Natural killer cell (primary cell): ENCODE measurements at regions not wholly inside any gene's neighbourhood (a gene's known extent, or its start where the extent isn't known, plus 50 kb on each side); places are given as distances from the start of the nearest gene placed in this dataset.

Experiments used
- ATAC-seq, 3 donors: fragments of 150-1000 bp in 2 of 3; fragments of 200-7000 bp in 1 of 3; cut with Tn5 transposase; 1 replicate in 1 of 3; 2 replicates in 2 of 3; pipeline ENCODE4 v1.10.0; 2021; ENCODE audit warnings: mild to moderate bottlenecking in 2 of 3, moderate library complexity in 2 of 3
- DNase-seq, 2 donors: peaks; one replicate each; pipeline versions ENCODE4 v3.0.0 to v3.0.0-alpha.2; 2013 to 2021; ENCODE audit warnings: mixed read lengths in 1 of 2
- H3K27ac ChIP-seq: one replicate; pipeline ENCODE4 v1.5.1; 2013; ENCODE audit warnings: mild to moderate bottlenecking, low read length
- H3K27me3 ChIP-seq: one replicate; pipeline ENCODE4 v1.6.1; 2013; ENCODE audit warnings: low read length; ENCODE audit not compliant: control insufficient read depth, insufficient read depth
- H3K36me3 ChIP-seq: one replicate; pipeline ENCODE4 v1.6.1; 2013; ENCODE audit warnings: low read length; ENCODE audit not compliant: control insufficient read depth, insufficient read depth
- H3K4me1 ChIP-seq: one replicate; pipeline ENCODE4 v1.6.1; 2013; ENCODE audit warnings: low read length; ENCODE audit not compliant: control insufficient read depth, insufficient read depth
- H3K4me3 ChIP-seq: one replicate; pipeline ENCODE4 v1.5.1; 2013; ENCODE audit warnings: low read length
- H3K9me3 ChIP-seq: one replicate; pipeline ENCODE4 v1.6.1; 2013; ENCODE audit warnings: low read length; ENCODE audit not compliant: control insufficient read depth, insufficient read depth
- H3K27ac Mint-ChIP-seq, 2 donors: one replicate each; pipeline ENCODE4 v1.8.0; 2022; ENCODE audit warnings: mild to moderate bottlenecking in 2 of 2, mixed read lengths in 2 of 2, moderate library complexity in 1 of 2
- H3K27me3 Mint-ChIP-seq, 2 donors: one replicate each; pipeline ENCODE4 v1.8.0; 2022; ENCODE audit warnings: low read depth in 2 of 2, mixed read lengths in 2 of 2
- H3K36me3 Mint-ChIP-seq: one replicate; pipeline ENCODE4 v1.8.0; 2022; ENCODE audit warnings: mixed read lengths
- H3K4me1 Mint-ChIP-seq, 2 donors: one replicate each; pipeline ENCODE4 v1.8.0; 2022; ENCODE audit warnings: mixed read lengths in 2 of 2
- H3K4me3 Mint-ChIP-seq: one replicate; pipeline ENCODE4 v1.8.0; 2022; ENCODE audit warnings: mild to moderate bottlenecking, moderate library complexity, mixed read lengths
- H3K9me3 Mint-ChIP-seq, 2 donors: one replicate each; pipeline ENCODE4 v1.8.0; 2022; ENCODE audit warnings: mixed read lengths in 2 of 2
- WGBS: methylation state at CpG from one replicate; pipeline ENCODE4 v1.1.7; 2013; ENCODE audit warnings: missing lambda C conversion rate; ENCODE audit not compliant: insufficient coverage; 5-methylcytosine and 5-hydroxymethylcytosine counted together
- intact Hi-C: fragments of 100-400 bp; cut with micrococcal nuclease; formaldehyde crosslinking; loops from one replicate; pipeline ENCODE4 v1.14.2; 2022
- TF ChIP-seq, protein P1 (sequence below): fragments of 200-600 bp; IDR thresholded peaks from one replicate; pipeline ENCODE4 v1.8.0; 2022; ENCODE audit warnings: antibody characterized with exemption

DNA sequence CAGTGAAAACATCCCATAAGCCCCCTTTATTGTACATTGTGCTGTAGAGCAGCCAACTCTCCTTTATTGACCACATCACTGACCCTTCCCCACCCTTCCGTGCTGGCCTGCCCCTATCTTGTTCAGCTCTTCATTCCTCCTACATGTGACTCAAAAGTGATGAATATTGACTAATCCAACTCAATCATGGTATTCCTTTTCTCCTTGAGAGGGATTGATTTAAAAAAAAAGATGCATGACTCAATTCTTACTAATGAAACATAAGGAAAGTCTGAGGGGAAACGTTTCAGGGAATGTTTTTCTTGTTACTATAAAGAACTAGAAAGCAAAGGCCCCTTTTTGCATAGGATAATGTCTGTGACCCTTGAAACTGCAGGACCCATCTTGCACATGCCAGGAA is 125.2 kb upstream of the SOX9 start:
- Mint-ChIP-seq H3K9me3 (peaks cover 2 to 3% of the 10 kb centered on the region in 2 donors), H3K36me3 (no peaks in the 10 kb centered on the region), H3K27me3 (no peaks in the 10 kb centered on the region), H3K4me3 (no peak overlapping the region), H3K27ac (no peak overlapping the region), H3K4me1 (no peaks in the 10 kb centered on the region)
- H3K4me3 ChIP-seq, result no peak overlapping the region
- no peaks in the 10 kb centered on the region for H3K36me3 ChIP-seq
- WGBS, result 77% methylated on average over 2 of the region's 2 CpGs
- no peaks in the 10 kb centered on the region for H3K4me1 ChIP-seq
- TF ChIP-seq, protein P1, sequence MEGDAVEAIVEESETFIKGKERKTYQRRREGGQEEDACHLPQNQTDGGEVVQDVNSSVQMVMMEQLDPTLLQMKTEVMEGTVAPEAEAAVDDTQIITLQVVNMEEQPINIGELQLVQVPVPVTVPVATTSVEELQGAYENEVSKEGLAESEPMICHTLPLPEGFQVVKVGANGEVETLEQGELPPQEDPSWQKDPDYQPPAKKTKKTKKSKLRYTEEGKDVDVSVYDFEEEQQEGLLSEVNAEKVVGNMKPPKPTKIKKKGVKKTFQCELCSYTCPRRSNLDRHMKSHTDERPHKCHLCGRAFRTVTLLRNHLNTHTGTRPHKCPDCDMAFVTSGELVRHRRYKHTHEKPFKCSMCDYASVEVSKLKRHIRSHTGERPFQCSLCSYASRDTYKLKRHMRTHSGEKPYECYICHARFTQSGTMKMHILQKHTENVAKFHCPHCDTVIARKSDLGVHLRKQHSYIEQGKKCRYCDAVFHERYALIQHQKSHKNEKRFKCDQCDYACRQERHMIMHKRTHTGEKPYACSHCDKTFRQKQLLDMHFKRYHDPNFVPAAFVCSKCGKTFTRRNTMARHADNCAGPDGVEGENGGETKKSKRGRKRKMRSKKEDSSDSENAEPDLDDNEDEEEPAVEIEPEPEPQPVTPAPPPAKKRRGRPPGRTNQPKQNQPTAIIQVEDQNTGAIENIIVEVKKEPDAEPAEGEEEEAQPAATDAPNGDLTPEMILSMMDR, result no peak
- no peak overlapping the region for H3K27ac ChIP-seq
- H3K9me3 ChIP-seq, result no peaks in the 10 kb centered on the region
- DNase-seq (no peak), ATAC-seq (no peak)
- intact Hi-C loops, result no loop called here
- H3K27me3 ChIP-seq, result no peaks in the 10 kb centered on the region

DNA sequence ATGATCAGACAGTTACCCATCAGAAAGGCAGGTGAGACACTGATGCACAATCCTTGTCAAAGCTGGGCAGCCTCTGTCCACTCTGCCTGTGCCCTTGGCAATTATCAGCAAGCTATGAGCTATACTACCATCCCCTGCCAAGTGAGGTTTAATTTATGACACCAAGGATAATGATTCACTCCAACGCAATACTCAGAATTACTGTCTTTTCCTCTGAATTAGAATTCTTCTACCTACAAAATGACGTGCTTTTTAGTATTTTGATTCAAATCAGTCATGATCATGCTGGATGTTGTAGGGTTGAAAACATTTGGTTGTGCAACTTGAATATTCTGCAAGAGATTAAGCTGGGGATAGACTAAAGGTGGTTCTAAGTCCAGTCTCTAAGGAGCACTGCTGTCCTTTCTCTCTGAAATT is 116.8 kb upstream of the SOX9 start:
- no peaks in the 10 kb centered on the region for H3K4me1 Mint-ChIP-seq

DNA sequence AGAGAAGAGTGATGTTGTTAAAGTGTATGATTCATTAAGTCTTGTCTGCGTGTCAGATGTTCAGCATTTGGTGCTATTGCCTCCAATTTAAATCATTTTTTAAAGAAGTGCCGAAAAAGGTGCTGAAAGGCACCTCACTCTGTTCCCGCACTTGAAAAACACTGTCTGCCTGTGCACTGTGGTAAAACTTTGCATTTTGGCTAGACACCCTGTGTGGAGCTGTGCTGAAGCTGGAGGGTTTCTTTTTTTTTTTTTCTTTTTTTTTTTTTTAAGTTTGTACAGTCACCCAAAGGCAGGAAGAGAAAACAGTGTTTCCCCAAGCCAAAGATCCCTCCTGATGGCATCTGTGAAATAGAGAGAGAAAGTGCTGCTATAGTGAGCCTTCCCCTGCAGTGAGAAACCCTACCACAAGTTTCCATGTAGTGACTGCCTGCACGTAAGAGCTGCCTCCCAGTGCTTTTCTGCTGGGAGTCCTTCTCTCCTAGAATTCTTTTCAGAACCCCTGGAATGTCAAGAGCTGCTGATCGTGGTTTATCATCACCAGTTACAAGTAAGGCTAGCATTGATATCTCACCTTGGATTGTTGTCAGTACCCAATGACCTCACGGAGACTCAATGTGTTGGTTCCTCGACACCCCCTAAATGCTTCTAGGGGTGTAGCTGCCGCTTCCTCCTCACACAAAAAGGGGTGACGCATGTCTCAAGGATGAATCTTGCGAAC is 116.0 kb upstream of the SOX9 start:
- Histone ChIP-seq H3K4me3 (no peak overlapping the region), H3K27ac (no peak overlapping the region), H3K9me3 (no peaks in the 10 kb centered on the region), H3K36me3 (no peaks in the 10 kb centered on the region), H3K27me3 (no peaks in the 10 kb centered on the region), H3K4me1 (no peaks in the 10 kb centered on the region)
- 88% methylated on average over 10 of the region's 10 CpGs for whole genome bisulfite sequencing
- H3K36me3 Mint-ChIP-seq, result no peaks in the 10 kb centered on the region
- no peak overlapping the region for H3K27ac Mint-ChIP-seq
- H3K4me1 Mint-ChIP-seq, result no peaks in the 10 kb centered on the region
- H3K9me3 Mint-ChIP-seq, result peaks cover 0 to 2% of the 10 kb centered on the region in 2 donors
- intact Hi-C loops, result no loop called here
- TF ChIP-seq, protein P1, result no peak
- ATAC-seq (no peak), DNase-seq (no peak)
- H3K4me3 Mint-ChIP-seq, result no peak overlapping the region
- no peaks in the 10 kb centered on the region for H3K27me3 Mint-ChIP-seq

More for the DNA sequence above, 116.8 kb upstream of the SOX9 start:
- Histone ChIP-seq H3K27ac (no peak overlapping the region), H3K36me3 (no peaks in the 10 kb centered on the region), H3K27me3 (no peaks in the 10 kb centered on the region), H3K9me3 (no peaks in the 10 kb centered on the region), H3K4me3 (no peak overlapping the region), H3K4me1 (no peaks in the 10 kb centered on the region)
- TF ChIP-seq, protein P1, result no peak
- WGBS, result no CpG with 5 or more reads among the region's 2 CpGs
- intact Hi-C loops, result no loop called here
- H3K27ac Mint-ChIP-seq, result no peak overlapping the region
- no peak overlapping the region for H3K4me3 Mint-ChIP-seq
- peaks cover 0 to 2% of the 10 kb centered on the region in 2 donors for H3K9me3 Mint-ChIP-seq
- no peaks in the 10 kb centered on the region for H3K27me3 Mint-ChIP-seq
- ATAC-seq (no peak), DNase-seq (no peak)
- H3K36me3 Mint-ChIP-seq, result no peaks in the 10 kb centered on the region
